SK-N-SH treated with all-trans-retinoic acid at 6 μM for 48 hours (cell line): ENCODE measurements at regions not wholly inside any gene's neighbourhood (a gene's known extent, or its start where the extent isn't known, plus 50 kb on each side); places are given as distances from the start of the nearest gene placed in this dataset.

Experiments
- ATAC-seq: fragments of 200-7000 bp; cut with Tn5 transposase; 3 replicates; pipeline ENCODE4 v1.9.1; 2020; ENCODE audit warnings: mild to moderate bottlenecking, moderate library complexity
- ARNTL ChIP-seq: fragments of 450-650 bp; formaldehyde crosslinking; IDR thresholded peaks from 2 replicates; pipeline ENCODE4 v1.5.0; 2020; ENCODE audit warnings: low read depth, mild to moderate bottlenecking, moderate library complexity, borderline replicate concordance
- BACH2 ChIP-seq: fragments of 250-450 bp; sonication (Bioruptor Pico); IDR thresholded peaks from 2 replicates; pipeline ENCODE4 v1.9.0; 2021; ENCODE audit warnings: mild to moderate bottlenecking, borderline replicate concordance
- CSDC2 ChIP-seq: fragments of 250-450 bp; sonication (Bioruptor Pico); IDR thresholded peaks from 2 replicates; pipeline ENCODE4 v1.5.0; 2020; ENCODE audit warnings: mild to moderate bottlenecking, moderate library complexity
- ESRRG ChIP-seq: fragments of 250-450 bp; sonication (Bioruptor Pico); IDR thresholded peaks from 2 replicates; pipeline ENCODE4 v1.6.1; 2021; ENCODE audit warnings: mild to moderate bottlenecking
- GLIS3 ChIP-seq: fragments of 250-450 bp; sonication (Bioruptor Pico); IDR thresholded peaks from 2 replicates; pipeline ENCODE4 v1.5.0; 2020; ENCODE audit warnings: mild to moderate bottlenecking, moderate library complexity
- ISL1 ChIP-seq: fragments of 250-450 bp; sonication (Bioruptor Pico); IDR thresholded peaks from 2 replicates; pipeline ENCODE4 v2.1.2; 2022; ENCODE audit warnings: mild to moderate bottlenecking, moderate library complexity
- OSR1 ChIP-seq: fragments of 250-450 bp; sonication (Bioruptor Pico); IDR thresholded peaks from 2 replicates; pipeline ENCODE4 v1.8.0; 2022; ENCODE audit warnings: moderate library complexity, mild to moderate bottlenecking, inconsistent platforms
- PPARA ChIP-seq: fragments of 250-450 bp; sonication (Bioruptor Pico); IDR thresholded peaks from 2 replicates; pipeline ENCODE4 v1.5.0; 2020; ENCODE audit warnings: mild to moderate bottlenecking, borderline replicate concordance
- RARB ChIP-seq: fragments of 250-450 bp; sonication (Bioruptor Pico); IDR thresholded peaks from 2 replicates; pipeline ENCODE4 v1.8.0; 2021; ENCODE audit warnings: mild to moderate bottlenecking, moderate library complexity
- SNAI2 ChIP-seq: fragments of 250-450 bp; sonication (Bioruptor Pico); IDR thresholded peaks from 2 replicates; pipeline ENCODE4 v1.5.0; 2020; ENCODE audit warnings: mild to moderate bottlenecking, moderate library complexity
- TCF4 ChIP-seq: fragments of 250-450 bp; sonication (Bioruptor Pico); IDR thresholded peaks from 2 replicates; pipeline ENCODE4 v1.8.0; 2021; ENCODE audit warnings: mild to moderate bottlenecking, moderate library complexity, borderline replicate concordance
- TOX ChIP-seq: fragments of 250-450 bp; sonication (Bioruptor Pico); IDR thresholded peaks from 2 replicates; pipeline ENCODE4 v1.8.0; 2021; ENCODE audit warnings: mild to moderate bottlenecking, moderate library complexity, borderline replicate concordance
- ZC3H10 ChIP-seq: fragments of 250-450 bp; sonication (Bioruptor Pico); IDR thresholded peaks from 2 replicates; pipeline ENCODE4 v1.5.1; 2021; ENCODE audit warnings: mild to moderate bottlenecking, moderate library complexity
- ZFP3 ChIP-seq: fragments of 250-450 bp; sonication (Bioruptor Pico); IDR thresholded peaks from 2 replicates; pipeline ENCODE4 v1.5.0; 2020; ENCODE audit warnings: mild to moderate bottlenecking, moderate library complexity
- ZFP30 ChIP-seq: fragments of 450-650 bp; formaldehyde crosslinking; IDR thresholded peaks from 2 replicates; pipeline ENCODE4 v1.5.0; 2022; ENCODE audit warnings: mild to moderate bottlenecking, moderate library complexity
- ZNF565 ChIP-seq: fragments of 450-650 bp; formaldehyde crosslinking; conservative IDR thresholded peaks from 2 replicates; pipeline ENCODE4 v1.5.0; 2020; ENCODE audit warnings: low read depth, mild to moderate bottlenecking, moderate library complexity
- ZNF70 ChIP-seq: fragments of 450-650 bp; formaldehyde crosslinking; IDR thresholded peaks from 2 replicates; pipeline ENCODE4 v1.5.0; 2020; ENCODE audit warnings: mild to moderate bottlenecking, moderate library complexity
- ZNF8 ChIP-seq: fragments of 450-650 bp; formaldehyde crosslinking; IDR thresholded peaks from 2 replicates; pipeline ENCODE4 v1.5.0; 2020; ENCODE audit warnings: mild to moderate bottlenecking, moderate library complexity
- TF ChIP-seq, protein P1 (sequence below): fragments of 250-450 bp; sonication (Bioruptor Pico); IDR thresholded peaks from 2 replicates; pipeline ENCODE4 v1.8.0; 2020; ENCODE audit warnings: mild to moderate bottlenecking, moderate library complexity, borderline replicate concordance
- TF ChIP-seq, protein P2 (sequence below): fragments of 250-450 bp; sonication (Bioruptor Pico); IDR thresholded peaks from 2 replicates; pipeline ENCODE4 v1.8.0; 2021; ENCODE audit warnings: low read depth, mild to moderate bottlenecking, moderate library complexity, borderline replicate concordance
- TF ChIP-seq, protein P3 (sequence below): fragments of 250-450 bp; sonication (Bioruptor Pico); IDR thresholded peaks from 2 replicates; pipeline ENCODE4 v1.5.1; 2021; ENCODE audit warnings: mild to moderate bottlenecking, moderate library complexity
- TF ChIP-seq, protein P4 (sequence below): fragments of 250-450 bp; sonication (Bioruptor Pico); IDR thresholded peaks from 2 replicates; pipeline ENCODE4 v1.5.0; 2020; ENCODE audit warnings: mild to moderate bottlenecking, moderate library complexity

DNA sequence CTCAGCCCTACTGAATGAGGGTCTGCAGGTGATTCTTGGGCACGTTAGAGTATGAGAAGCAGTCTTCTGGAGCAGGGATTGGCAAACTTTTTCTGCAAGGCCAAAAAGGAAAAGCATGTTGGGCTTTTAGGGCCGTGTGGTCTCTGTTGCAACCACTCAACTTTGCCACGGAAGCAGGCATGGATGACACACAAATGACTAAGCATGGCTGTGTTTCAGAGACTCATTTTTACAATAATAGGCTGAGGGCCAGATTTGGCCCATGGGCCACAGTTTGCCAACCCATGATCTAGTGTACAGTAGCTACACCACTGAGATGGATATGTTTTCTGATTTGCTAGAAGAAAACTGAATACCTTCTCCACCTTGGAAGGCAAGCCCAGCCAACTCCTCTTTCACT, 66.1 kb upstream of the PRICKLE2 start:
- TF ChIP-seq TCF4 (CRISPR knock-in tag), result no peak
- no peak for TF ChIP-seq BACH2 (CRISPR knock-in tag)
- TF ChIP-seq RARB (CRISPR knock-in tag), result no peak
- TF ChIP-seq TOX (CRISPR knock-in tag), result no peak
- no peak for TF ChIP-seq ZC3H10 (CRISPR knock-in tag)
- TF ChIP-seq, protein P1, sequence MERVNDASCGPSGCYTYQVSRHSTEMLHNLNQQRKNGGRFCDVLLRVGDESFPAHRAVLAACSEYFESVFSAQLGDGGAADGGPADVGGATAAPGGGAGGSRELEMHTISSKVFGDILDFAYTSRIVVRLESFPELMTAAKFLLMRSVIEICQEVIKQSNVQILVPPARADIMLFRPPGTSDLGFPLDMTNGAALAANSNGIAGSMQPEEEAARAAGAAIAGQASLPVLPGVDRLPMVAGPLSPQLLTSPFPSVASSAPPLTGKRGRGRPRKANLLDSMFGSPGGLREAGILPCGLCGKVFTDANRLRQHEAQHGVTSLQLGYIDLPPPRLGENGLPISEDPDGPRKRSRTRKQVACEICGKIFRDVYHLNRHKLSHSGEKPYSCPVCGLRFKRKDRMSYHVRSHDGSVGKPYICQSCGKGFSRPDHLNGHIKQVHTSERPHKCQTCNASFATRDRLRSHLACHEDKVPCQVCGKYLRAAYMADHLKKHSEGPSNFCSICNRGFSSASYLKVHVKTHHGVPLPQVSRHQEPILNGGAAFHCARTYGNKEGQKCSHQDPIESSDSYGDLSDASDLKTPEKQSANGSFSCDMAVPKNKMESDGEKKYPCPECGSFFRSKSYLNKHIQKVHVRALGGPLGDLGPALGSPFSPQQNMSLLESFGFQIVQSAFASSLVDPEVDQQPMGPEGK (CRISPR knock-in tag), result no peak
- ATAC-seq, result peak; percentile 58

DNA sequence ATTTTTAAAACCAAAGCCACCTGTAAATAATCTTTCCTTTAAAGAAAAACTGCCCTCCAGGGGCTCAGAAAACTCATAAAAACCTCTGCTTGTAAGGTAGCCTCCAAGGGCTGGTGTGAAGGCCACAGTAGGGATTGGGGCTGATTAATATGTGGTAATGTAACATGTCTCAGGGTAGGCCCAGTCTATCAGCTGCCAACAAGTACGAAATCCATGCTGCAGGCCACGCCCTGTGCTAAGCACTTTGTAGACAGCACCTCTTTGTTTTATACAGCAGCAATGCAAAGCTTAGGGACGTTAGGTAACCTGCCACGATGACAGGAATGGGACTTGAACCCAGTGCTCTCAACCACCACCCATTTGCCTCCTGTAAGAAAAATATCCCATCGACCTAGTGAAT, 65.6 kb upstream of the PRICKLE2 start:
- ATAC-seq, result no peak
- TF ChIP-seq TCF4 (CRISPR knock-in tag) (no peak), BACH2 (CRISPR knock-in tag) (no peak), ARNTL (CRISPR knock-in tag) (no peak), CSDC2 (no peak), GLIS3 (no peak), SNAI2 (CRISPR knock-in tag) (no peak), ZFP3 (CRISPR knock-in tag) (no peak), ZNF565 (CRISPR knock-in tag) (no peak), ZNF8 (CRISPR knock-in tag) (no peak), PPARA (CRISPR knock-in tag) (no peak), ISL1 (CRISPR knock-in tag) (no peak), ZFP30 (CRISPR knock-in tag) (no peak), ESRRG (CRISPR knock-in tag) (no peak), OSR1 (no peak), RARB (CRISPR knock-in tag) (no peak), TOX (CRISPR knock-in tag) (no peak), ZNF70 (no peak)
- TF ChIP-seq, protein P2, sequence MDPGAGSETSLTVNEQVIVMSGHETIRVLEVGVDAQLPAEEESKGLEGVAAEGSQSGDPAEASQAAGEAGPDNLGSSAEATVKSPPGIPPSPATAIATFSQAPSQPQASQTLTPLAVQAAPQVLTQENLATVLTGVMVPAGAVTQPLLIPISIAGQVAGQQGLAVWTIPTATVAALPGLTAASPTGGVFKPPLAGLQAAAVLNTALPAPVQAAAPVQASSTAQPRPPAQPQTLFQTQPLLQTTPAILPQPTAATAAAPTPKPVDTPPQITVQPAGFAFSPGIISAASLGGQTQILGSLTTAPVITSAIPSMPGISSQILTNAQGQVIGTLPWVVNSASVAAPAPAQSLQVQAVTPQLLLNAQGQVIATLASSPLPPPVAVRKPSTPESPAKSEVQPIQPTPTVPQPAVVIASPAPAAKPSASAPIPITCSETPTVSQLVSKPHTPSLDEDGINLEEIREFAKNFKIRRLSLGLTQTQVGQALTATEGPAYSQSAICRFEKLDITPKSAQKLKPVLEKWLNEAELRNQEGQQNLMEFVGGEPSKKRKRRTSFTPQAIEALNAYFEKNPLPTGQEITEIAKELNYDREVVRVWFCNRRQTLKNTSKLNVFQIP (CRISPR knock-in tag), result no peak
- TF ChIP-seq, protein P3, sequence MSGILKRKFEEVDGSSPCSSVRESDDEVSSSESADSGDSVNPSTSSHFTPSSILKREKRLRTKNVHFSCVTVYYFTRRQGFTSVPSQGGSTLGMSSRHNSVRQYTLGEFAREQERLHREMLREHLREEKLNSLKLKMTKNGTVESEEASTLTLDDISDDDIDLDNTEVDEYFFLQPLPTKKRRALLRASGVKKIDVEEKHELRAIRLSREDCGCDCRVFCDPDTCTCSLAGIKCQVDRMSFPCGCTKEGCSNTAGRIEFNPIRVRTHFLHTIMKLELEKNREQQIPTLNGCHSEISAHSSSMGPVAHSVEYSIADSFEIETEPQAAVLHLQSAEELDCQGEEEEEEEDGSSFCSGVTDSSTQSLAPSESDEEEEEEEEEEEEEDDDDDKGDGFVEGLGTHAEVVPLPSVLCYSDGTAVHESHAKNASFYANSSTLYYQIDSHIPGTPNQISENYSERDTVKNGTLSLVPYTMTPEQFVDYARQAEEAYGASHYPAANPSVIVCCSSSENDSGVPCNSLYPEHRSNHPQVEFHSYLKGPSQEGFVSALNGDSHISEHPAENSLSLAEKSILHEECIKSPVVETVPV (CRISPR knock-in tag), result no peak
- TF ChIP-seq, protein P4, sequence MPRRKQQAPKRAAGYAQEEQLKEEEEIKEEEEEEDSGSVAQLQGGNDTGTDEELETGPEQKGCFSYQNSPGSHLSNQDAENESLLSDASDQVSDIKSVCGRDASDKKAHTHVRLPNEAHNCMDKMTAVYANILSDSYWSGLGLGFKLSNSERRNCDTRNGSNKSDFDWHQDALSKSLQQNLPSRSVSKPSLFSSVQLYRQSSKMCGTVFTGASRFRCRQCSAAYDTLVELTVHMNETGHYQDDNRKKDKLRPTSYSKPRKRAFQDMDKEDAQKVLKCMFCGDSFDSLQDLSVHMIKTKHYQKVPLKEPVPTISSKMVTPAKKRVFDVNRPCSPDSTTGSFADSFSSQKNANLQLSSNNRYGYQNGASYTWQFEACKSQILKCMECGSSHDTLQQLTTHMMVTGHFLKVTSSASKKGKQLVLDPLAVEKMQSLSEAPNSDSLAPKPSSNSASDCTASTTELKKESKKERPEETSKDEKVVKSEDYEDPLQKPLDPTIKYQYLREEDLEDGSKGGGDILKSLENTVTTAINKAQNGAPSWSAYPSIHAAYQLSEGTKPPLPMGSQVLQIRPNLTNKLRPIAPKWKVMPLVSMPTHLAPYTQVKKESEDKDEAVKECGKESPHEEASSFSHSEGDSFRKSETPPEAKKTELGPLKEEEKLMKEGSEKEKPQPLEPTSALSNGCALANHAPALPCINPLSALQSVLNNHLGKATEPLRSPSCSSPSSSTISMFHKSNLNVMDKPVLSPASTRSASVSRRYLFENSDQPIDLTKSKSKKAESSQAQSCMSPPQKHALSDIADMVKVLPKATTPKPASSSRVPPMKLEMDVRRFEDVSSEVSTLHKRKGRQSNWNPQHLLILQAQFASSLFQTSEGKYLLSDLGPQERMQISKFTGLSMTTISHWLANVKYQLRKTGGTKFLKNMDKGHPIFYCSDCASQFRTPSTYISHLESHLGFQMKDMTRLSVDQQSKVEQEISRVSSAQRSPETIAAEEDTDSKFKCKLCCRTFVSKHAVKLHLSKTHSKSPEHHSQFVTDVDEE, result no peak

DNA sequence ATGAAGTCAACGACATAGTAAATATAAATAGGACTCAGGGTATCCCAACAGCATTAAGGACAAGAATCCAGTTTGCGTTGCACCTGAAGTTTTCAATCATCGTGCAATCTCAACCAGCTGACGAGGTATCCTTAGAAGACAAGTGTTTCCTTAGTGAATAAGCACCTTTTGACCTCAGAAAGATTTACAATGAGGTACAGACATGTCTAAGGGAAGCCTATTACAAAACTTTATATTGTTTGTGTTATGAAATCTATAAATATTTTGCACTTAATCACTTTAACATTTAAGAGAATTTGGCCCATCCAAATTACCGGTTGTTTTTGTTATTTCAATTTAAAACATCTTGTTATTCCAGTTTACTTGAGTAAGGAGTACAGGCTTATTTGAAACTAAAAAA, 64.9 kb upstream of the PRICKLE2 start:
- TF ChIP-seq, protein P3 (CRISPR knock-in tag), result no peak
- TF ChIP-seq ISL1 (CRISPR knock-in tag) (no peak), CSDC2 (no peak), ZNF565 (CRISPR knock-in tag) (no peak), GLIS3 (no peak), TCF4 (CRISPR knock-in tag) (no peak), ARNTL (CRISPR knock-in tag) (no peak), ZC3H10 (CRISPR knock-in tag) (no peak), ZNF70 (no peak), PPARA (CRISPR knock-in tag) (no peak), BACH2 (CRISPR knock-in tag) (no peak), SNAI2 (CRISPR knock-in tag) (no peak), ZFP3 (CRISPR knock-in tag) (no peak), OSR1 (no peak)
- ATAC-seq, result no peak
